ENCODE measurements at regions not wholly inside any gene's neighbourhood (a gene's known extent, or its start where the extent isn't known, plus 50 kb on each side); places are given as distances from the start of the nearest gene placed in this dataset.

DNA sequence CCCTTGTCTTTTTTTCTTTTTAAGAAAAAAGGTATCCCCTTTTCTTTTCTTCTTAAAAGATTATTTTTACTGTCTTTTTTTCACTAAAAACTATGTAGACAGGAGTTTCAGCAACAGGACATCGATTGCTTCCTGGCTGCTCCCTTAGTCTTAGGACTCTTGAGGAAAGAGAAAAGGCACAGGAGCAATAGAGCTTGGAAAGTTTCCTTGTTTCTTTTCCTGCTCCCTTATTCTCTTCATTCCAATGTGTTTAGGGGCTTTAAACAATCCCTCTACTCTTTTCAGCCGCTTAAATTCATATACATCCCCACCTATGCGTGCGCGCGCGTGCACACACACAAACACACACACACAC lies 182.2 kb upstream of the FOXN2 start:
- in situ Hi-C loops (cut with HindIII; ENCODE audit: low sequenced_read_pairs) = no loop called here

DNA sequence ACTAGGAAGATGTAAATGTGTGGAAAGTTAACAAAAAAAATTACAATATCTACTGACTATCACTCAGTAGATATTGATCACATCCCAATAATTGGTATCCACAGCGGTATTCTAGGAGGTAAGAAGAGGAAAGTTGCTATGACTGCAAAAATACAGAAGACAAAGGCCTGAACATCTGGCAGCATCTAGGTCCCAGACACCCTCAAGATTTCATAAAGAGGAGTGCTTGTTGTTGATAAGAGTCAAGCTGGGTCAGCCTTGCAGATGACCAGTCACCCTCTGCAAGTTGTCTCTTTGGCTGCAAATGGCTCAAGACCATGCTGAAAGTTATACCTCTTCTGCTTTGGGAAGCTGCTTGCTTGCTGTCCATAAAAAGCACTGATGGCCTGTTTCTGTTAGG lies 179.8 kb upstream of the FOXN2 start:
- in situ Hi-C loops (cut with HindIII; ENCODE audit: low sequenced_read_pairs) = no loop called here

DNA sequence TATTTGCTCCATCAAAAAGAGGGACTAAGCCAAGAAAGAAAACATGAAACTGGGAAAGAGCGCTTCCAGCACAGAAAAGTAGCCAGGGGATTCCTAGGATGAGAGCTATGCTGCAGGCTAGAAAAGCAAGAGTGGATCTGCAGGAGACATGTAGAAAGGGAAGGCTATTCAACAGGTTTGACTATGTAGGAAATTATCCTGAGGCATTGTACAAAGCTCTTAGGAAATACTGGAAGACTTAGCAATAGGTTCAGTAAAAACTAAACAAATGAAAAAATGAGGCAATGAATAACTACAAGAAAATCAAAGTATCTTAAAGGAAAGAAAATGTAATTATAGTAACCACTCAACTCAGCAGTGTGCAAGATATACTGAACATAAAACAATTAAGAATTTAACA lies 178.7 kb upstream of the FOXN2 start:
- in situ Hi-C loops (cut with HindIII; ENCODE audit: low sequenced_read_pairs) = no loop called here

DNA sequence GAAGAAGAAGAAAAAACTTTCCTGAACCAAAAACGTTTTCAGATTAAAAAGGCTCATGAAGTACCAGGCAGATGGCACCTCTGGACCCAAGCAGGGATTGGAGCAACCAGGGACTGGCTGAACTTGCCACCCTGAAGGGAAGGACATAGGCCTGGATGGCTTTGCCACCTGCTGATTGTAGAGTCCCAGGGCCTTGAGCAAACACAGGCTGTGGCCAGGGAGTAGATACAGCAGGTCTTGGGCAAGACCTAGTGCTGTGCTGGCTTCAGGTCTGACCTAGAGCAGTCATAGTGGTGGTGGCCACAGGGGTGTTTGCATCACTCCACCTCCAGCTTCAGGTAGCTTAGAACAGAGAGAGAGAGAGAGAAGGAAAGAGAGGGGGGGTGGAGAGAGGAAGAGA lies 176.7 kb upstream of the FOXN2 start:
- in situ Hi-C loops (cut with HindIII; ENCODE audit: low sequenced_read_pairs) = no loop called here

DNA sequence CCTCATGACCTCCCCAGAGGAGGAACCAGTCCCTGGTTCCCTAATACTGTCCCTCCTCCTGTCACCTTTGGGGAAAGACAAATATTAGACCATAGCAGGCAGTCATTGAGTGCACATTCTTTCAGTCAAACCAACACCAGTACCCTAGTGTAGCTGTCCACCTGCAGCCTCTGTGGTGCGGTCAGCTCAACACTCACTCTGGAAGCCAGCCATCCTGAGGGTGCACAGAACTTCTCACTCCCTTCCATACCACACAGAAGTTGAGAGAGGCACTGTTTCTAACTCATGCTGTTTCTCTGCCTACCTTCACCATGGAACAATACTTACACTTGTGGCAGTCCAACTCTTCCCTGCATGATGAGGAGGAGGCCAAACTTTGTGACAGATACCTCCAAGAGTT lies 175.6 kb upstream of the FOXN2 start:
- in situ Hi-C loops (cut with HindIII; ENCODE audit: low sequenced_read_pairs) = no loop called here

DNA sequence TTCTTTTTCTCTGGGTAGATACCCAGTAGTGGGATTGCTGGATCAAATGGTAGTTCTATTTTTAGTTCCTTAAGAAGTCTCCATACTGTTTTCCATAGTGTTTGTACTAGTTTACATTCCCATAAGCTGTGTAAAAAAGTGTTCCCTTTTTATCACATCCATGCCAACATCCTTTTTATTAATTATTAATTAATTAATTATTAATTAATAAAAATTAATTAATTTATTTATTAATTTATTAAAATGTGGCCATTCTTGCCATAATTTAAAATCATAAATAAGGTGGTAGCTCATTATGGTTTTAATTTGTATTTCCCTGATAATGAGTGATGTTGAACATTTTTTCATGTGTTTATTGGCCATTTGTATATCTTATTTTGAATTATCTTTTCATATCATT lies 173.9 kb upstream of the FOXN2 start:
- in situ Hi-C loops (cut with HindIII; ENCODE audit: low sequenced_read_pairs) = no loop called here

DNA sequence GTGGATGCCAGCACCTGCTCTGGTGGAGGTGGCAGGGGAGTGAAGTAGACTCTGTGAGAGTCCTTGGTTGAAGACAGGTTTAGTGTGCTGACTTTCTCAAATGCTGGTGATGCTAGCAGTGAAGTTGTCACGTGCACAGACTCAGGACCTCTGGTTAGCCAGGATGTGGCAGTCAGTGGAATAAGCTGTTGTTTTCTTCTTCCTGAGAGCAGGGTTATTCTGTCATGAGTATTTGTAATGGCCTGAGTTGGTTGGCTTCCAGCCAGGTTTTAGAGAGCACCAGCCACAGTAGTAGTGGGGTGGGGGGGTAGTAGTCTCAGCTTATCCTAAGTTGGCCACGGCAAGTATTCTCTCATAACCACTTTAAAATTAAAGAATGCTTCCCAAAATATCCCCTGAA lies 169.7 kb upstream of the FOXN2 start:
- in situ Hi-C loops (cut with HindIII; ENCODE audit: low sequenced_read_pairs) = no loop called here

DNA sequence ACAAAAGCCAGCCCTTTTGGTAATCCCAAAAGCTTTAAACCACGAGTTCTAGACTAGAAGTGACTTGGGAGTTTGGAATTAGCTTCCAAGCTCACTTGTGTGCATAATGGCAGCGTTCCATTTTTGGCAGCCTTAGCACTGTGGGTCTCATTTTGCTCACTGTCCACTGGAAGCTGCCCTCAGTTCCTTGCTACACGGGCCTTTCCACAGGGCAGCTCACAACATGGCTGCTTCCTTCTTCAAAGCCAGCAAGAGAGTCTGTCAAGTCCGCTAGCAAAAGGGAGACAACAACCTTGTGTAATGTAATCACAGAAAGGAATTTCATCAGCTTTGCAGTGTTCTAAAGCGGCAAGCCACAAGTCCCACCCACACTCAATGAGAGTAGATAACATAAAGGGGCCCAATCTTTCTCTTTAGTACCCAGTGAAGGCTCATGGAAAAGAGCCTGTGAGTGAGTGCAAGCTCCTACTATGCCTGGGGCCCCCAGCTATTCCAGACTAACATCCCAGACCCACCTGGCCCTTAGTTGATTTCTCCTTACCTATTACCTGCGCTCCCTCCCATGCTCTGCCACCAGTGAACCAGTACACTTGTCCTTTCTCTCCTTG lies 168.5 kb upstream of the FOXN2 start:
- in situ Hi-C loops (cut with HindIII; ENCODE audit: low sequenced_read_pairs) = no loop called here

DNA sequence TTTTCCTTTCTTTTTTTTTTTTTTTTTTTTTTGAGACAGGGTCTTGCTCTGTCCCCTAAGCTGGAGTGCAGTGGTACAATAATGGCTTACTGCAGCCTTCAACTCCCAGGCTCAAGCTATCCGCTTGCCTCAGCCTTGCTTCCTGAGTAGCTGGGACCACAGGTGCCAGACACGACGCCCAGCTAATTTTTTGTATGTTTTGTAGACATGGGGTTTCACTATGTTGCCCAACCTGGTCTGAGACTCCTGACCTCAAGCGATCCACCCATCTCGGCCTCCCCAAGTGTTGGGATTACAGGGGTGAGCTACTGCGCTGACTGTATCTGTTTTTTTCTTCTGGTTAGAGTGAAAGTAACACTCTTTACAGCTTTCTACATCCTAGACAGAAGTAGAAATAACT lies 167.9 kb upstream of the FOXN2 start:
- in situ Hi-C loops (cut with HindIII; ENCODE audit: low sequenced_read_pairs) = no loop called here

DNA sequence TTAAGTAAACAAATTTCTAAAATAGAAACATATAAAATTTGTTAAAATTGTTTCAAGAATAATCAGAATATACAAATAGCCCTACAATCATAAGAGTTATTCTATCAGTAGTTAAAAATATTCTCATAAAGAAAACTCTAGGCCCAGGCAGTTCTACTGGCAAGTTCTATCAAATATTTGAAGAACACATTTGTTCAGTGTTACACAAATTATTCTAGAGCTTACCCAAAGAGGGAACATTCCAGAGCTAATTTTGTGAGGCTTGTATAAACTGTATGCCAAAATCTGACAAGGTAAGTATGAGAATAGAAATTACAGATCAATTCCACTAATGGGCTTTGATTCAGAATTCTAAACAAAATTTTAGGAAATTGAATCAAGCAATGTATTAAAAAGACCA lies 166.8 kb upstream of the FOXN2 start:
- in situ Hi-C loops (cut with HindIII; ENCODE audit: low sequenced_read_pairs) = no loop called here

DNA sequence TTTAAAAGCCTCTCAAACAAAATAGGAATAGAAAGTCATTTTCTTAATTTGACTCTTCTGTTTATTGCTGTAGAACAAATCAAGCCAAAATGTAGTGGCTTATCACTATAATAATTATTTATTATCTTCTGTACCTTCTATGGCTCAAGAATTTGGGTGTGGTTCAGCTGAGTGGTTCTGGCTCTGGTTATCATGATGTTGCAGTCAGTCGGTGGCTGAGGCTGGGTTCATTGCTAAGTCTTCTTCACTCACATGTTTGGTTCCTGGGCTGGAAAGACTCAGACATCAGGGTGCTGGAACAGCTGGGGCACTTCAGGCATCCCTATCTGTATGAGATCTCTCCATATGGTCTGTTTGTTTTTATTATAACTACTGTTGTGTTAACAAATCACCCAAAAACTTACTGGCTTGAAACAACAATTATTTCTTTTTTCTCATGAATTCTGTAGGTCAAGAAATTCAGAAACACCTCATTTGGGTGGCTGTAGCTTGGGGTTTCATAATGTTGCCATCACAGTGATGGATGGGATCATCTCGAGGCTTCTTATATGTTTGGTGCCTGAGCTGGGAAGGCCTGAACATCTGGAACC lies 165.5 kb upstream of the FOXN2 start:
- in situ Hi-C loops (cut with HindIII; ENCODE audit: low sequenced_read_pairs) = no loop called here

DNA sequence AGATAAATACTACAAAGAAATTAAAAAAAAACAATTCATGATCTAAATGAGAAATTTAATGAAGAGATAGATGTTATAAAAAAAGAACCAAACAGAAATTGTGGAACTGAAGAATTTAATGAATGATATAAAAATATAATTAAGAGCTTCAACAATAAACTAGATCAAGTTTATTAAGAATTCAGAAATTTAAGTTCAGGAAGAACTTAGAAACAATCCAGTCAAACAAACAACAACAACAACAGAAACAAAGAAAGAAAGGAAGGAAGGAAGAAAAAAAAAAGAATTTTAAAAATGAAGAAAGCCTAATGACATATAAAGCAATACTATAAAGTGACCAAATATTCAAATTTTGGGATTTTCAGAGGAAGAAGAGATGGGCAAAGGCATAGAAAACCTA lies 157.3 kb upstream of the FOXN2 start:
- in situ Hi-C loops (cut with HindIII; ENCODE audit: low sequenced_read_pairs) = no loop called here

DNA sequence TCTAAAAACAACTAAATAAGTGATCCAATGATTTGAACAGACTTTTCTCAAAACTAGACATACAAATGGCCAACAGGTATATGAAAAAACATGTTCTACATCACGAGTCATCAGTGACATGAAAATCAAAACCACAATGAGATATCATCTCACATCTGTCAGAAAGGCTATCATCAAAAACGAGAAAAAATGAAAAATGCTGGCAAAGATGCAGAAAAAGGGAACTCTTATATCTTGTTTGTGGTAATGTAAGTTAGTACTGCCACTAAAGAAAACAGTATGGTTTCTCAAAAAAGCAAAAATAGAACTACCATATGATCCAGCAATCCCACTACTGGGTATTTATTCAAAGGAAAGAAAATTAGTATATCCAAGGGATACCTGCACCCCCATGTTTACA lies 152.9 kb upstream of the FOXN2 start:
- in situ Hi-C loops (cut with HindIII; ENCODE audit: low sequenced_read_pairs) = no loop called here

DNA sequence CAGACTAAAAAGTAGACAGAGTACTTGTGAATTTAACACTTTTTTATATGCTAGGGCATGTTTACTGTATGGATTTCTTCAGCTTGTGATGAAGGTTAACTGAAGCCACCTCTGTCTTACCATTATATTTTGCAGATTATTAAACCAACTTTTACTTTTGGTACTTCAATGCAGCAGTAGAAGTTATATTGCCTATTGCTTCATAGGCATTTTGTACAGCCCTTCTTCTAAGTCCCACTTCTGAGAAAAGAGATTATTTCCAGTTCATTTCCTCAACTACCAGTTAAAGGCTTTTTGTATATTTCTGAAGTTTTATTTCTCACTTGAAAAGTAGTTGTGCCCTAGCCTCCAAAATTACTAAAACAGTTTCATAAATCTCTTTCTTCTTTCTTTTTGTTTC lies 151.7 kb upstream of the FOXN2 start:
- in situ Hi-C loops (cut with HindIII; ENCODE audit: low sequenced_read_pairs) = no loop called here

DNA sequence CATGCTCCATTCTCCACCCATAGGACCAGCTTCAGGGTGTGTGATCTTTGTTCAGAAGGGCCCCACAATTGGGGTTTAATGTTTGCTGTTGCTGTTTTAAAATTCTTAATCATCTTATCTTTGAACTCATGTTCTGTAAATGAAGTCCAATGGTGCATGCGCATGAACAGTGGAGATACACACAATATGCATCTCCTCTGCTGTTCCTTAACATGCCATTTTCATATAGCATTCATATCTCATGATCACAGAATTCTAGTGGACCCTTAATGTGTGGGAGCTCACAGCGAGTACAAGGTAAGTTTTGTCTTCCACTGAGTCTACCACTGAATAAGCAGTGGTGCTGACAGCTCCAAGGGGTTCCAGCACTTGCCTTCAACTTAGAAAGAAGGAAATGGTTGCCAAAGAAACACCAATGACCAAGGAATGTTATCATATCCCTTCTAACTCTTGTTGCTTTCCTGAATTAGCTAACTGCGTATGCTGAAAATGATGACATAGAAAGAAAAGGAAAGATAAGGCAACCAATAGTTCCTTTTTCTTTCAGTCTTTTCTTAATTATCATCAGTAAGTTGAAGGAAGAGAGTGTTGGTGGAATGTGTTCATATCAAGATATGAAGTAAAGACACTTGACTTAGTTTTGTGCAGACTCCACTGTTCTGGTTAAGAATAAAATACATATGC lies 149.3 kb upstream of the FOXN2 start:
- in situ Hi-C loops (cut with HindIII; ENCODE audit: low sequenced_read_pairs) = no loop called here

DNA sequence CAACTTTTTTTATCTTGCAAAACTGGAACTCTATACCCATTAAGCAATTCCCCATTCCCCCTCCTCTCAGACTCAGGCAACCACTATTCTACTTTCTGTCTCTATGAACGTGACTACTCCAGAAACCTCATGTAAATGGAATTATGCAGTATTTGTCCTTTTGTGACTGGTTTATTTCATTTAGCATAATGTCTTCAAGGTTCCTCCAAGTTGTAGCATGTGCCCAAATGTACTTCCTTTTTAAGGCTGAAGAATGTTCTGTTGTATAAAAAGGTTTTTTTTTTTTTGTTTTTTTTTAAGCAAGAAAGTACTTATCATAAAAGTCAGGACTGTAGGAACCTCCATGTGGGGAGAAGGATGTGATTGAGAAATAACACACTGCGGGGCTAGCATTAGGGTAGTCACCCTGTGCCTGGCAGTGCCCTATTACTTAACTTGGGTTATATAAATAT lies 145.3 kb upstream of the FOXN2 start:
- in situ Hi-C loops (cut with HindIII; ENCODE audit: low sequenced_read_pairs) = no loop called here

DNA sequence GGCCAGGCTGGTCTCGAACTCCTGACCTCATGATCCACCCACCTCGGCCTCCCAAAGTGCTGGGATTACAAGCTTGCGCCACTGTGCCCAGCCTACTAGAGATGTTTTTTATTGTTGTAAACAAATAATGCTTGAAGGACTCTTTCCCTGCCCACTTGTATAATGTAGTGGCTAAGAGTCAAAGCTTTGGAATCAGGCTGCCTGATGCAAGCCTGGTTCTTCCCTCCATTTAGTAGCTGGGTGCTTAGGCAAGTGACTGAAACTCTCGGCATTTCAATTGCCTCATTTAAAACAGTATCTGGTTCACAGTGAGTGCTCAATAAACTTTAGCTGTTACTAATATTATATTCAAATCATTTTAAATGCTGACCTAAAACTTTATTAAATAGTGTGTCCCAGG lies 144.2 kb upstream of the FOXN2 start:
- in situ Hi-C loops (cut with HindIII; ENCODE audit: low sequenced_read_pairs) = no loop called here

DNA sequence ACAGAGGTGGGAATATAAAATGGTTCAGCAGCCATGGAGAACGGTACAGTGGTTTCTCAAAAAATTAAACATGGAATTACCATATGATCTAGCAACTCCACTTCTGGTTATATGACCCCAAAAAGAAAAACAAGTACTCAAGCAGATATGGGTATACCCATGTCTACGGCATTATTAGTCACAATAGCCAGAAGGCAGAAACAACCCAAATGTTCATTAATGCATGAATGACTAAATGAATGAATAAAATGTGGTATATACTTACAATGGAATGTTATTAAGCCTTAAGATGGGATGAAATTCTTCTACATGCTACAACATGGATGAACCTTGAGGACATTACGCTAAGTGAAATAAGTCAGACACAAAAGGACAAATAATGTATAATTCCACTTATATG lies 141.3 kb upstream of the FOXN2 start:
- in situ Hi-C loops (cut with HindIII; ENCODE audit: low sequenced_read_pairs) = no loop called here

DNA sequence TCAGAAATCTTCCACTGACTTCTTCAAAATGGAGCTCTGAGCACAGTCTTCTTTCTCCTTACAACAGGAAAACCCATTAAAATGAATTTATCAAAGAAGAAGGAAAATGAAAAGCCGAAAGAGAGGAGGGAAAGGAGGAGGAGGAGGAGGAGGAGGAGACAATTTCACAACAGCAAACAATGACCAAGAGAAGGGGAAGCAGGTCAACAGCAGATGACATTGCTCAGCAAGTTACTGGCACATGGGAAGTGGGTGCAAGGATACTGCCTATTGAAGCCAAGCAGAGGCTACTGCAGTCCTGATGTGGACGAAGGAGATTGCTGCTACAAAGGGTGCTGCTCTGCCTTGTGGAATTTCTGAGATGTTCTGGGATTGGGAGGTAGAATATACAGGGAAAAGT lies 140.0 kb upstream of the FOXN2 start:
- in situ Hi-C loops (cut with HindIII; ENCODE audit: low sequenced_read_pairs) = no loop called here

DNA sequence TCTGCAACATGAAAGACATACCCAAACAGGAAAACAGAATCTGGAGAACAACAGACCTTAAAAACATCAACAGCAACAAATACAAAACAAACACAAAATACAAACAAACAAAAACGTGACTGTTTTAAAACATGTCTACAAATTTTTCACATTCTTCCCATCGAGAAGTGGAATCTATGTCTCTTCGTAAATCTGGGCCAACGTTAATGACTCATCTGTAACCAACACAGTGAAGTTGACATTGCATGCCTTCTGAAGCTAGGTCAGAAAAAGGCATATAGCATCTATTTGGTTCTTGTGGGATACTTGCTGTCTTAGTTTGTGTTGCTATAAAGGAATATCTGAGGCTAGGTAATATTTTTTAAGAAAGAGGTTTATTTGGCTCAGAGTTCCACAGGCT lies 139.2 kb upstream of the FOXN2 start:
- in situ Hi-C loops (cut with HindIII; ENCODE audit: low sequenced_read_pairs) = no loop called here

DNA sequence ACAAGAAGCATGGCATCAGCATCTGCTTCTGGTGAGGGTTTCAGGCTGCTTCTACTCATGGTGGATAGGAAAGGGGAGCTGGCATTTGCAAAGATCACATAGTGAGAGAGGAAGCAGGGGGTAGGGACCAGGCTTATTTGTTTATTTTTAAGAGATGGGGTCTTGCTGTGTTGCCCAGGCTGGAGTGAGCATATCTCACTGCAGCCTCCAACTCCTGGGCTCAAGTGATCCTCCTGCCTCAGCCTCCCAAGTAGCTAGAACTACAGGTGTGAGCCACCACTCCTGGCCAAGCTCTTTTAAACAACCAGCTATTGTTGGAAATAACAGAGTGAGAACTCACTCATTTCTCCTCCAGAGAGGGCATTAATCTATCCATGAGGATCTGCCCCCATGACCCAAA lies 138.8 kb upstream of the FOXN2 start:
- in situ Hi-C loops (cut with HindIII; ENCODE audit: low sequenced_read_pairs) = no loop called here

DNA sequence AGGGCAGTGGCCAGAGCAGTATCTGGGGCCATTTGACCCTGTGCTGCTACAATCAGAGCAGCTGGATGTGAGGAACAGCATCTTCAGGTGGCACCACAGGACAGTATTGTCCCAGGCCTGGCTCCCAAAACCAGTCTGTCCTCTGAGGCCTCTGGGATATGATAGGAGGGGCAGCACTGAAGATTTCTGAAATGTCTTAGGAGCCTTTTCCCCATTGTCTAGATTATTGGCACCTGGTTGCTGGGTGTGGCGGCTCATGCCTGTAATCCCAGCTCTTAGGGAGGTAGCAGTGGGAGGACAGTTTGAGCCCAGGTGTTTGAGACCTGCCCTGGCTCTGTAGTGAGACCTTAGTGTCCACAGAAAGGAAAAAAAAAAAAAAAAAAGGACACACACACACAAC lies 137.6 kb upstream of the FOXN2 start:
- in situ Hi-C loops (cut with HindIII; ENCODE audit: low sequenced_read_pairs) = no loop called here

DNA sequence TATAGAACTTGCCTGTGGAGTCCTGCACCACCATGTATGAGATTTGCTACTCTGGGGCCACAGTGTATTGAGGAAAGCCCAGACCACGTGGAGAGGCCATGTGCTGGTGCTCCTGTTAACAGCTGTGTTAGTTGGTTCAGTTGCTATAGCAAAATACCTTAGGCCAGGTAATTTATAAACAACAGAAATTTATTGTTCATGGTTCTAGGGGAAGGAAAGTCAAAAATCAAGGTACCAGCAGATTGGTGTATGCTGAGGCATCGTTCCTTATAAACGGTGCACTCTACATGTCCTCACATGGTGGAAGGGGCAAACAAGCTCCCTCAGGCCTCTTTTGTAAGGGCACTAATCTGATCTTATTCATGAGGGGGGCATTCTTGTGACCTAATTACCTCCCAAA lies 135.9 kb upstream of the FOXN2 start:
- in situ Hi-C loops (cut with HindIII; ENCODE audit: low sequenced_read_pairs) = no loop called here

Measured in DLD1 (cell line).